Iris pigment epithelial cell (primary cell): ENCODE measurements at regions not wholly inside any gene's neighbourhood (a gene's known extent, or its start where the extent isn't known, plus 50 kb on each side); places are given as distances from the start of the nearest gene placed in this dataset.
"Not testable (repeated sequence)": the region's sequence is repeated elsewhere in the genome, so short reads cannot be mapped to it uniquely, and the experiment has no call there.

Source experiments
- DNase-seq: peaks from one replicate; pipeline ENCODE4 v3.0.0-alpha.2; 2011; ENCODE audit warnings: low read depth

GRCh38 chr5:96319981-96320739 lies 112.9 kb downstream of the PCSK1 start:
- peak; percentile 25 for DNase-seq

GRCh38 chr5:96318569-96319110 lies 114.4 kb downstream of the PCSK1 start:
- no peak for DNase-seq

- no peak for DNase-seq
Measured at GRCh38 chr5:96317945-96318344, 115.1 kb downstream of the PCSK1 start.

- DNase-seq, result no peak
Measured at GRCh38 chr5:96316487-96316886, 116.6 kb downstream of the PCSK1 start.

- no peak for DNase-seq
Measured at GRCh38 chr5:96316017-96316416, 117.0 kb downstream of the PCSK1 start.

- no peak for DNase-seq
Measured at GRCh38 chr5:96315431-96315830, 117.6 kb downstream of the PCSK1 start.

GRCh38 chr5:96312383-96312782 lies 120.7 kb downstream of the PCSK1 start:
- DNase-seq, result no peak

- not testable (repeated sequence) for DNase-seq
Measured at GRCh38 chr5:96307047-96307446, 126.0 kb downstream of the PCSK1 start.

GRCh38 chr5:96302174-96302738 lies 130.8 kb downstream of the PCSK1 start:
- DNase-seq, result no peak

- no peak for DNase-seq
Measured at GRCh38 chr5:96300976-96301375, 132.1 kb downstream of the PCSK1 start.

- DNase-seq, result peak; percentile 99
Measured at GRCh38 chr5:96297867-96298266, 135.2 kb downstream of the PCSK1 start.

- DNase-seq, result peak; percentile 93
Measured at GRCh38 chr5:96297290-96297689, 135.8 kb downstream of the PCSK1 start.

GRCh38 chr5:96294884-96295202 lies 138.2 kb downstream of the PCSK1 start:
- no peak for DNase-seq

- peak; percentile 59 for DNase-seq
Measured at GRCh38 chr5:96293966-96294883, 138.8 kb downstream of the PCSK1 start.

GRCh38 chr5:96292582-96293247 lies 140.3 kb downstream of the PCSK1 start:
- peak; percentile 39 for DNase-seq

GRCh38 chr5:96289287-96289686 lies 143.8 kb downstream of the PCSK1 start:
- peak; percentile 9 for DNase-seq

GRCh38 chr5:96288845-96289185 lies 144.2 kb downstream of the PCSK1 start:
- DNase-seq, result peak; percentile 86

GRCh38 chr5:96288166-96288844 lies 144.7 kb downstream of the PCSK1 start:
- DNase-seq, result peak; percentile 33

- DNase-seq, result no peak
Measured at GRCh38 chr5:96287136-96287535, 145.9 kb downstream of the PCSK1 start.

- no peak for DNase-seq
Measured at GRCh38 chr5:96285823-96286222, 147.2 kb downstream of the PCSK1 start.

GRCh38 chr5:96284727-96285389 lies 148.2 kb downstream of the PCSK1 start:
- DNase-seq, result no peak
